Suppressor macrophage treated with lipopolysaccharide for 1 hour (primary cell): ENCODE measurements at regions not wholly inside any gene's neighbourhood (a gene's known extent, or its start where the extent isn't known, plus 50 kb on each side); places are given as distances from the start of the nearest gene placed in this dataset.
"Not testable (repeated sequence)": the region's sequence is repeated elsewhere in the genome, so short reads cannot be mapped to it uniquely, and the experiment has no call there.

Experiments used
- DNase-seq, 3 donors: peaks; one replicate each; pipeline ENCODE4 v3.0.0-alpha.2; 2020 to 2022

GRCh38 chr4:57199267-57199666 lies 89.1 kb upstream of the IGFBP7 start:
- DNase-seq: no peak

GRCh38 chr4:57195622-57196021 lies 85.4 kb upstream of the IGFBP7 start:
- peak in 1 of 3 donors; percentile 12 for DNase-seq

DNA sequence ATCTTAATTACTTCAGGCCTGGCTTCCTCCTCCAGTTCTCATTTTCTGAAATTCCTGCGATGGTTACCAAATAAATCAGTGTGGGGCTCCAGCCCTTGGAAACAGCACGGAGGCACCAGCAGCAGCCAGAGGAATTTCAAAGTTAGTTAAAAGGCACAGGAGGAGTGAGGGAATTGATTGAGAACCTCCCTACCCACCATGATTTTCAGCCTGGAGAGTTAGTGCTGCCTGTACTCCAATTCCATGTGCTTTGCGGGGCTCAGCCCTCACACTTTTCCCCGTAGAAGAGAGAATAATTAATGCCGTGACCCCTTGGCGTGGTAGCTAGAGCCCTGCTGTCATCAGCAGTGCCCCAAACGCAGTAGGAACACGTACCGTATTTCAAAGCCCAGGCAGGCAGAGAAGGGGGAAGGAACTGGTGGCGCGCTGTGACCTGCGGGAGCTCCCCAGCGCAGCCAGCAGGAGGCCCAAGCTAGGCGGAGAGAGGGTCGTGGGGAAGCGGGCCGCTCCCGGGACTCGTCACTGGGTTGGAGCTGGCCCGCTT lies 84.0 kb upstream of the IGFBP7 start:
- peak in 2 of 3 donors; percentile 20 to 33 for DNase-seq

DNA sequence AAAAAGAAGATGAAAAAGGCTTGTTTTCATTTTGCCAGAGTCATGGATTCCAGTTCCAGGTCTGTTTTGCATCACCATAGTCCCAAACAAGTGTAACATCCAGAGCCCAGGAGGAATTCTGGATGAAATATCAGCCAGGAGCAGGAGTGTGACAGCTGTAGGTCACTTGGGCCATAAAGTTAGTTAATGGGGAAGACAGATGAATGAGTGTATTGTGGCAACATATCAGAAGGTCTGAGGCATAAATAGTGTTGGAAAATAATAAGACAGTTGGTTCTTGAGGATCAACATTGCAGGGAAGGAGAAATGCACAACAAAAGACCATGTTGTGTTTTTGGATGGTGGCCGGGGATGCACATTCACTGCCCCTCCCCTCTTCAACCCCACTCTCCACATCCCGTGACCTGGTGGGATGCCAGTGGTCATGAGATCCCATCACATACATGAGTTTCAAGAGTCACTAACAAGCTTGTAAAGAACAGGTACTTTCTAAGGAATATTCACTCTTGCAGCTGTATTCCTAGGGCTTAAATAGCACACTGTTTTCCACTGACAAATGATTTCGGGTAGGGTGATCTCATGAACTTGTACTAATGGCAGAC lies 83.1 kb upstream of the IGFBP7 start:
- no peak for DNase-seq

- DNase-seq: no peak
These were observed 81.4 kb upstream of the IGFBP7 start for GRCh38 chr4:57191523-57192034.

DNA sequence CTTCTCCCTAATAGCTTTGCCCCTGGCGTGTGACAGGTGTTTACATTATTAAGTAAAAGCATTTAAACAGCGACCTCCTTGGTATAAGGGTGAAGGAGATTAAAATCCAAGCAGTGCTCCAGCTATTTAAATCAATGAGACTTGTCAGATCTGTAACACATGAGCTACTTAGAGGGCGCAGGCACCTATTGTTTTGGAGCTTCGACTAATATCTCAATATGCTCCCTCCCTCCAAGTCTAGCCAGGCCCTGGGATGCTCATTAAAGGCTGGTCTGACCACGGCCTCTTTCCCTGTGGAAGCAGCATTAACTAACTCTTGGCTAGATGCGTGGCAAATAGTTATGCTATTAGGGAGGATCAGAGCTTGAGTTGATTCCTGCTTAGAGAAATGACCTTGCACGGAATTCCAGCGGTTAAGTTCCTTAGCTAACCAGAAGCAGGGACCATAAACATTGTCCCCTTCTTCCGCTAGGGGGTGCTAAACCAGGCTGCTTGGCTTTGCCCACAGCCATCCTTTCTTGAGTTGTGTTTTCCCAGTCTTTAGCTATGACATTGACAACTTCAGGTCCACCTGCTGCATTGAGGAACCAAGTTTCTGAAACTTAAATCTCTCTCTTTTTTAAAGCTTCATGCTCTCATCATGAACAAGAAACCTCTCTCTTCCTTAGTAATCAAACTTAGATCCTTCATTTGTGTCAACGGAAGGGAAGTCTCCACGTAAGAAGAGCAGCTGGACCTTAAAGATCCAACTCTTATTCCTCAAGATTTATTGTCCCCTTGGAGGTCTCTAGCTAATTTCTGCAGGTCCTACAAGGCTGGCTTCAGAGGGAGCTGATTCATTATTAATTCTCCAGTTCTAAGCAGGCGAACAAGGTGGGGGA lies 80.7 kb upstream of the IGFBP7 start:
- peak; percentile 40 to 56 (median 48) for DNase-seq

DNA sequence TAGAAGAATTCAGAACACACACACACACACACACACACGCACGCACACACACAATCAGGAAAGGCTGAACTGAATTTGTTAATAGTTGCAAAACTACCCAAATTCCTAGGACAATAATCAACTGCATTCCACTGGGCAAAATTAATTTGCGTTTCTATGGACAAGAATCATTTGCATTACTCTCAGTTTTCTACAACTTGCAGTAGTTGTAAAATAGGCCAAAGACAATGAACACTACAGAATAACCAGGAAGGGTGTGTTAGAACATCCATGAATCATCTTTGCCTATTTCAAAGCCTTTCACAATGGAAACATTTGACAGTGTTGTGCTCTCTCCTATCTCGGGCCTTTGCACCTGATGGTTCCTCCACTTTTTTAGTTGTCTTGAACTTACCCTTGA lies 77.1 kb upstream of the IGFBP7 start:
- DNase-seq: no peak

- no peak for DNase-seq
These were observed 74.3 kb upstream of the IGFBP7 start for GRCh38 chr4:57184378-57185029.

- no peak for DNase-seq
These were observed 72.1 kb upstream of the IGFBP7 start for GRCh38 chr4:57182132-57182874.

DNA sequence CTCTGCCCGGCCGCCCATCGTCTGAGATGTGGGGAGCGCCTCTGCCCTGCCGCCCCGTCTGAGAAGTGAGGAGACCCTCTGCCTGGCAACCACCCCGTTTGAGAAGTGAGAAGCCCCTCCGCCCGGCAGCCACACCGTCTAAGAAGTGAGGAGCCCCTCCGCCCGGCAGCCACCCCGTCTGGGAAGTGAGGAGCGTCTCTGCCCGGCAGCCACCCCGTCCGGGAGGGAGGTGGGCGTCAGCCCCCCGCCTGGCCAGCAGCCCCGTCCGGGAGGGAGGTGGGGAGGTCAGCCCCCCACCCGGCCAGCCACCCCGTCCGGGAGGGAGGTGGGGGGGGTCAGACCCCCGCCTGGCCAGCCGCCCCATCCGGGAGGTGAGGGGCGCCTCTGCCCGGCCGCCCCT lies 63.0 kb upstream of the IGFBP7 start:
- DNase-seq: not testable (repeated sequence)

- no peak for DNase-seq
These were observed 61.9 kb upstream of the IGFBP7 start for GRCh38 chr4:57172065-57172464.

DNA sequence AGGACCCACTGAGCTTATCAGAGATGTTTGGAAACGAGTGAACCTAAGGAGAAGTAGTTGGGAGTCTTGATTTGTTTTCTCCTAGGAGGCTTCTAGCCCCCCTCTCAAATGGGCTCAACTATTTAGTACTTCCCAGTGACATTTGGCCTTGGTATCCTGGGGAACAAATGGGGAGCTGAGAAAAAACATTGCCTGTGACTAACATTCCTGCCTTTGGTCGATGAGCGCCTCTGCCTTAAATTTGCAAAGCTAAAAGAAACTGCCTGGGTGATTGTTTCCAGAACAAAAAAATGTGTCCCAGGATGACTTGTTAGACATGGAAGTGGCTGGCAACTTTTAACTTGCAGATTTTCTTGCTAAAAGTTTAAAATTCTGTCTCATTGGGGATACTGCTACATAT lies 58.8 kb upstream of the IGFBP7 start:
- DNase-seq: no peak

DNA sequence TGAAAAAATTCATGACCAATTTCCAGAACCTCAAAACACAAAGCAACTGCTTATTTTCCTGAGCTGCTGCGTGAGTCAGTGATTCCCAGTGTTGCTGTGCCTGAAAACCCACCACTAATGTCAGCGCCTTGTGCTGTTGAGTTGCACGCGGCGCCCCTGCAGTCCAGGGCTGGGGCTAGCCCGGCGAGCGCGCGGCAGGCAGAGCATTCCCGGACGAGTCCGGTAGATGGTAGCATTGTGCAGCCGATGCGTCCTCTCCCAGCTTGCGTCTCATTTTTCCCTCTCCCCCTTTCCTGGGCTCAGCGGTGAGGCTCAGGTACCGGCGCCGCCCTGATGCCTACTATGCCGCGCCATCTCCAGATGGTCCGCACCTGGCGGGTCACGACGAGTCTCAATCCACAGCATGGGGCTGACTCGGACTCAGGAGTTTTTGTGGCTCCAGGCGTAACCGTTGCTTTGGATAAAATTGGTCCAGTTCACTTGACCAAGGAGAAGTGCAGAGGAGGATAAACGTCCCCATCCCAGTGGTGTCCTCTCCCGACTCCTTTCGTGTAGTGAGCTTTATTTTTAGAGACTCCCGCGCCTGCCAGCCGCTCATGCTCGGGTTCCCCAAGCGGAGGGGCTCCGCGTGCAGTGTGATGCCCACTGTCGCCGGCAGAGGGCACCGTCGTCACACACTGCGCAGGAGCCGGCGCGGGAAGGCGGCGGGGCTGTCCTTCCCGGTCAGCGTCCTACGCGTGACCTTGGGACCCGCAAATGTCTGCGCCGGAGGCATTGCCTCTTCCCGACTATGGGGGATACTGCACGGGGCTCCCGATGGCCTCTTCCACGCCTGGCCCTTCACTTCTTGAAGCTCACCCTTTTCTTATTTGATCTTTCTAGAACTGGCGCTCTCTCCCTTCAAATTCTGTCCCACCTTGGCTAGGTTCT lies 53.6 kb upstream of the IGFBP7 start:
- peak; percentile 77 to 88 (median 84) for DNase-seq

DNA sequence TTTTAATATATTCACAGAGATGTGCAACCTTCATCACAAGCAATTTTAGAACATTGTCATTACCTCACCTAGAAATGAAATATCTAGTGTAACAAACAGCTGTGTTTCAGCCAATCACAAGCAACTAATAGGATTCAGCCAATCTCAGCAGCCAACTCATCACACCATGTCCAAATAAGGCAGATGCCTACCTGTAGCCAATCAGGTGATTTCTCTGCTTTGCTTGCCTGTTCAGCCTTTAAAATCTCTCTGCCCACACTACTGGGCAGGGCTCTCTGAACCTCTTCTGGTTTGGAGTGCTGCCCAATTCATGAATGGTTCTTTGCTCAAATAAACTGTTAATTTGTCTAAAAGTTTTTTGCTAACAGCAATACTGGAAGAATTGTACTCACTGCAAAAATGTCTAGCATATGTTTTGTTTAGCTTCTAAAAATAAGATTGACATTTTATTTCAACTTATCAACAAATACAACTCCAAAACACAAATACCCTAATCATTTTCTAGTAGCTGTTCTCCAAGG lies 52.4 kb upstream of the IGFBP7 start:
- no peak for DNase-seq
